ENCODE measurements at regions not wholly inside any gene's neighbourhood (a gene's known extent, or its start where the extent isn't known, plus 50 kb on each side); places are given as distances from the start of the nearest gene placed in this dataset.

- TF ChIP-seq POLR2A (IDR thresholded peaks at IDR 0.05; ENCODE audit: low read depth, low read length) (no peak), EZH2 (IDR thresholded peaks at IDR 0.05; ENCODE audit: borderline replicate concordance, low read depth, low read length, severe bottlenecking) (no peak), CTCF (IDR thresholded peaks at IDR 0.05; ENCODE audit: extremely low read depth in 1 of 2, insufficient read depth in 1 of 2, low read depth in 1 of 2, low read length in 2 of 2) (no peak), POLR2AphosphoS5 (IDR thresholded peaks at IDR 0.05; ENCODE audit: insufficient read depth, low read depth, low read length) (no peak)
Measured at GRCh38 chr1:232222614-232223013, 407.3 kb downstream of the SIPA1L2 start.

All from endothelial cell of umbilical vein (primary cell).